ENCODE measurements at regions not wholly inside any gene's neighbourhood (a gene's known extent, or its start where the extent isn't known, plus 50 kb on each side); places are given as distances from the start of the nearest gene placed in this dataset.

DNA sequence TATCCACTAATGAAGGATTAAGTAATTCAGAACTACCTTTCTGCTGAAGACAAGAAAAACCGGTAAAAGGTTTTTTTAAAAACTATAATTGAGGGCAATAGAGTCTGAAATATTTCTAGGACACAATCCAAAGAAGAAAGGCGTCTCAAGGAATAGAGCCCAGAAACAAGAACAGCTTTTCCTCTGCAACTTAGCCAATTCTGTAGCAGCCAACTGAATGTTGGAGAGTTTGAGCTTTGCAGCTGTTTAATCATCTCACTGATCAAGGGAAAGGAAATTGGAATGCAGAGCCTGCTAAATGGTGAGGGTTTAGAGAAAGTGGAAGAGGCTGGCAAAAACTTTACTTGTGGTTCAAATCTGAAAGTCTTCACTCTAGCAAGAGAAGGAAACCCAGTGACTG lies 818.9 kb downstream of the KCNT2 start:
- Histone ChIP-seq H3K27me3 (ENCODE audit: control insufficient read depth, insufficient read depth, low read length) (no peaks in the 10 kb centered on the region), H3K9ac (ENCODE audit: low read length) (no peak overlapping the region), H3K27ac (ENCODE audit: low read depth, low read length) (no peak overlapping the region), H3K4me1 (ENCODE audit: control insufficient read depth, insufficient read depth, low read length) (no peaks in the 10 kb centered on the region), H3K4me3 (ENCODE audit: low read length) (no peak overlapping the region), H3K36me3 (ENCODE audit: control insufficient read depth, insufficient read depth, low read length) (no peaks in the 10 kb centered on the region)

DNA sequence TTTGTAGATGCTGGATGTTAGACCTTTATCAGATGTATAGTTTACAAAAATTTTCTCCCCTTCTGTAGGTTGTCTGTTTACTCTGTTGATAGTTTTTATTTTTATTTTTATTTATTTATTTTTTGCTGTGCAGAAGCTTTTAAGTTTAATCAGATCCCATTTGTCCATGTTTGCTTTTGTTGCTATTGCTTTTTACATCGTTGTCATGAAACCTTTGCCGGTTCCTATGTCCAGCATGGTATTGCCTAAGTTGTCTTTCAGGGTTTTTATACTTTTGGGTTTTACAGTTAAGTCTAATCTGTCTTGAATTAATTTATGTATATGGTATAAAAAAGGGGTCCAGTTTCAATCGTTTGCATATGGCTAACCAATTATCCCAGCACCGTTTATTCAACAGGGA lies 819.5 kb downstream of the KCNT2 start:
- H3K4me1 ChIP-seq (ENCODE audit: control insufficient read depth, insufficient read depth, low read length), result no peaks in the 10 kb centered on the region
- no peaks in the 10 kb centered on the region for H3K27me3 ChIP-seq (ENCODE audit: control insufficient read depth, insufficient read depth, low read length)
- H3K4me3 ChIP-seq (ENCODE audit: low read length), result no peak overlapping the region
- no peaks in the 10 kb centered on the region for H3K36me3 ChIP-seq (ENCODE audit: control insufficient read depth, insufficient read depth, low read length)
- no peak overlapping the region for H3K9ac ChIP-seq (ENCODE audit: low read length)
- H3K27ac ChIP-seq (ENCODE audit: low read depth, low read length), result no peak overlapping the region

DNA sequence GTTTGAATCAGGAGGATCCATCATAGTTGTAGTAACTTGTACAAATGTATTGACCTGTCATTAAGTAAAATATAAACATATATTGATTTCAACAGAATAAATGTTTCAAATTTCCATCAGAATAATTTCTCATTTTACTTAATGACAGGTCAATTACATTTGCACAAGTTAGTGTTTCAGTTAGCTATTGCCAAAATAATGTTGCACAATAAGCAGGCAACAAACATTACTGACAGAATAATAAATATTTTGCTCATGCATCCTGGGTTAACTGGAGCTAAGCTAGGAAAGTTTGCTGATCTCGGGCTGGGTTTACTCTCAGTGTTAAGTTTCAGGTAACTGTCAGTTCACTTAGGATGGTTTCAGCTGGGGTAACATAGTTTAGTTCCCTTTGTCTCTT lies 822.4 kb downstream of the KCNT2 start:
- no peak overlapping the region for H3K4me3 ChIP-seq (ENCODE audit: low read length)

DNA sequence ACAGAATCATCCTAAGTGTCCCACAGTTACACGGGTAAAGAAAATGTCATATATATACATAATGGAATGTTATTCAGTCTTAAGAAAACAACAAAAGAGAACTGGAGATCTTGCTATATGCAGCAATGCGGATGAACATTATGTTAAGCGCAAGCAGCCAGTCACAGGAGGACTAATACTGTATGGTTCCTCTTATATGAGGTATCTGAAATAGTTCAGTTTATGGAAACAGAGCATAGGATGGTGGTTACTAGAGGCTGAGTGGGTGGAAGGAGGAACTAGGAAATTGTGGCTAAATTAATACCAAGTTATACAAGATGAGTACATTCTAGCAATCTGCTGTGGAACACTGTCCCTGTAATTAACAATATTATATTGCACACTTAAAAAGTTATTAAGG lies 834.3 kb downstream of the KCNT2 start:
- H3K4me3 ChIP-seq (ENCODE audit: low read length), result no peak overlapping the region
- no peak overlapping the region for H3K9ac ChIP-seq (ENCODE audit: low read length)
- no peak overlapping the region for H3K27ac ChIP-seq (ENCODE audit: low read depth, low read length)
- no peaks in the 10 kb centered on the region for H3K27me3 ChIP-seq (ENCODE audit: control insufficient read depth, insufficient read depth, low read length)
- no peaks in the 10 kb centered on the region for H3K36me3 ChIP-seq (ENCODE audit: control insufficient read depth, insufficient read depth, low read length)
- H3K4me1 ChIP-seq (ENCODE audit: control insufficient read depth, insufficient read depth, low read length), result no peaks in the 10 kb centered on the region

More for the DNA sequence above, 822.4 kb downstream of the KCNT2 start:
- no peak overlapping the region for H3K9ac ChIP-seq (ENCODE audit: low read length)
- no peaks in the 10 kb centered on the region for H3K27me3 ChIP-seq (ENCODE audit: control insufficient read depth, insufficient read depth, low read length)
- no peak overlapping the region for H3K27ac ChIP-seq (ENCODE audit: low read depth, low read length)
- no peaks in the 10 kb centered on the region for H3K4me1 ChIP-seq (ENCODE audit: control insufficient read depth, insufficient read depth, low read length)
- no peaks in the 10 kb centered on the region for H3K36me3 ChIP-seq (ENCODE audit: control insufficient read depth, insufficient read depth, low read length)

DNA sequence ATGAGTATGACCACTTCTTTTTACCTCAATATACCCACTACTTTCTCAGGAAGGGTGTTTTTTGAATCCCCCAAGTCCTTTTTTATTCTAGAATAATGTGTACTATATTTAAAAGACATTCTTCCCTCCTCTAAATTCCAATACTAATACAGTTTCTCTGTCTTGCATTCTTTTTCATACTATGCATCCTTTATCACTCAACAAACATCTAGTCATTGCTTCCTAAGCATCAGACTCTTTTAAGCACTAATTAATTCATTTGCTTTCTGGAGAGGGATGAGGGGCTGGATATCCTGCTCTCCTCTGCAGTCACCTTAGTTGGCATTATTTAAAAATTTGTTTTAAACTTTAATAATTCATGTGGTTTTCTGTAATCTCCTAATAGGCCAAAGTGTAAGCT lies 838.8 kb downstream of the KCNT2 start:
- H3K4me3 ChIP-seq (ENCODE audit: low read length), result no peak overlapping the region
- H3K4me1 ChIP-seq (ENCODE audit: control insufficient read depth, insufficient read depth, low read length), result no peaks in the 10 kb centered on the region
- H3K27ac ChIP-seq (ENCODE audit: low read depth, low read length), result no peak overlapping the region
- no peaks in the 10 kb centered on the region for H3K36me3 ChIP-seq (ENCODE audit: control insufficient read depth, insufficient read depth, low read length)
- H3K27me3 ChIP-seq (ENCODE audit: control insufficient read depth, insufficient read depth, low read length), result no peaks in the 10 kb centered on the region
- H3K9ac ChIP-seq (ENCODE audit: low read length), result no peak overlapping the region

DNA sequence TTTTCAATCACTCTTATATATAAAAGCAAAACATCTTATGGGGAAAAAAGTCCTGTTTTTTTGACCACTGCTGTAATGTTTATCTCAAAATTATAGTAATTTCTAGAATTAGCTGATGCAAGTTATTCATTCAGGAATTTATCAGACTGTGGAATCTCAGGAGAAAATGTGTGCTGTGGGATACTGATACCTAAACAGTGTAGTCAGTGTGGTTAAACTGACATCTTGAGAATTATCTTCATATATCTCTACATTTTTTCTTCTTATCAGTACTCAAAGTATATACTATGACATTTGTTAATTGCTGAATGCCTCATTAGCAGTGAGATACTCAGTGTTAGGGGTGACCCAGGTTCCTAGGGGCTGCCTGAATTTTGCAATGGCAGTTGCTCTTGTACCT lies 839.3 kb downstream of the KCNT2 start:
- Histone ChIP-seq H3K36me3 (ENCODE audit: control insufficient read depth, insufficient read depth, low read length) (no peaks in the 10 kb centered on the region), H3K4me3 (ENCODE audit: low read length) (no peak overlapping the region), H3K27me3 (ENCODE audit: control insufficient read depth, insufficient read depth, low read length) (no peaks in the 10 kb centered on the region), H3K4me1 (ENCODE audit: control insufficient read depth, insufficient read depth, low read length) (no peaks in the 10 kb centered on the region), H3K9ac (ENCODE audit: low read length) (no peak overlapping the region), H3K27ac (ENCODE audit: low read depth, low read length) (no peak overlapping the region)

DNA sequence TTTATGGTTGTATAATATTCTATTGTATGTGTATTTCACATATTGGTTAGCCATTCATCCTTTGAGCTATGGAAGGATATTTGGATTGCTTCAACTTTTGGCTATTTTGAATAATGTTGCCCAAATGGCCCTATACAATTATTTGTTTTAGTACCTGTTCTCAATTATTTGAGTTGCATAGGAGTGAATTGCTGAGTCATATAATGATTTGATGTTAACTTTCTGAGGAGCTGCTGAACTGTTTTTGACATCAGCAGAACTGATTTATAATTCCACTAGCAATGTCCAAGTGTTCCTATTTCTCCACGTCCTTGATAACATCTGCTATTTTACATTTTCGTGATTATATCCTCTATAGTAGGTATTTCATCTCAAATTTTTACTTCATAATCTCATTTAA lies 839.9 kb downstream of the KCNT2 start:
- no peaks in the 10 kb centered on the region for H3K27me3 ChIP-seq (ENCODE audit: control insufficient read depth, insufficient read depth, low read length)
- no peak overlapping the region for H3K27ac ChIP-seq (ENCODE audit: low read depth, low read length)
- no peak overlapping the region for H3K4me3 ChIP-seq (ENCODE audit: low read length)
- H3K36me3 ChIP-seq (ENCODE audit: control insufficient read depth, insufficient read depth, low read length), result no peaks in the 10 kb centered on the region
- H3K9ac ChIP-seq (ENCODE audit: low read length), result no peak overlapping the region
- no peaks in the 10 kb centered on the region for H3K4me1 ChIP-seq (ENCODE audit: control insufficient read depth, insufficient read depth, low read length)

DNA sequence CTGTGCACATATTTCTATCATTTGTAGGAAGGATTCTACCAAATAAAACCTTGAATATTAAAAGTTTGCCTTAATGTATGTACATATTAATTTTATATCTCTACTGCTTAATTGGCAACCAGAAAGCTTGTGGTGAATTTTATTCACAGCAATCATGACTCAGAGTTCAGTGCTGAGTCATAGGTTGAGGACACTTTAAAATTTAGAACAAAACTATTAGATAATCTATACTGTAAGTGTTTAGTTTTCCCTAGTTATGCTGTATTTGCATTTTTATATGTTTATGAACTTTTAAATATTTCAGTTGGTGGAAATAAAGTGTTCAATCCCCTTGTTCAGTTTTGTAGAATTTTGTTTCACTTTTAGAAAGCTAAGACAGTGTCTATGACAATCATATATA lies 841.5 kb downstream of the KCNT2 start:
- Histone ChIP-seq H3K36me3 (ENCODE audit: control insufficient read depth, insufficient read depth, low read length) (no peaks in the 10 kb centered on the region), H3K27ac (ENCODE audit: low read depth, low read length) (no peak overlapping the region), H3K9ac (ENCODE audit: low read length) (no peak overlapping the region), H3K4me3 (ENCODE audit: low read length) (no peak overlapping the region), H3K4me1 (ENCODE audit: control insufficient read depth, insufficient read depth, low read length) (no peaks in the 10 kb centered on the region), H3K27me3 (ENCODE audit: control insufficient read depth, insufficient read depth, low read length) (no peaks in the 10 kb centered on the region)

DNA sequence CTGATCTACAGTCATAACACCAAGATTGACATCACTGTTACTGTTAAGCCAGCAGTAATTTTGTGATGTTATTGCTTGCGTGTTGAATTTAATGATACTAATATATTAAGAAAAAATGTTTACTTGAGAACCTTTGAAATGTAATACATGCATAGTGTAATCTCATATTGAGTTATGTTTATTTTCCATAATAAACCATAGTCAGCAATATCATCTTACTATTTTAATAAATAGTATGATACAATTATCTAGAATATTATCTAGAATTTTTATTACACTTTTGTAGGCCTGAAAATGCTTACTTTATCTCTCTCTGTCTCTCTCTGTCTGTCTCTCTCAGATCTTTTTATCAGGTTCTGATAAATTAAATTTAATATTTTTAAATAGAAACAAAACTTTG lies 843.1 kb downstream of the KCNT2 start:
- Histone ChIP-seq H3K36me3 (ENCODE audit: control insufficient read depth, insufficient read depth, low read length) (no peaks in the 10 kb centered on the region), H3K9ac (ENCODE audit: low read length) (no peak overlapping the region), H3K27me3 (ENCODE audit: control insufficient read depth, insufficient read depth, low read length) (no peaks in the 10 kb centered on the region), H3K27ac (ENCODE audit: low read depth, low read length) (no peak overlapping the region), H3K4me3 (ENCODE audit: low read length) (no peak overlapping the region), H3K4me1 (ENCODE audit: control insufficient read depth, insufficient read depth, low read length) (no peaks in the 10 kb centered on the region)

DNA sequence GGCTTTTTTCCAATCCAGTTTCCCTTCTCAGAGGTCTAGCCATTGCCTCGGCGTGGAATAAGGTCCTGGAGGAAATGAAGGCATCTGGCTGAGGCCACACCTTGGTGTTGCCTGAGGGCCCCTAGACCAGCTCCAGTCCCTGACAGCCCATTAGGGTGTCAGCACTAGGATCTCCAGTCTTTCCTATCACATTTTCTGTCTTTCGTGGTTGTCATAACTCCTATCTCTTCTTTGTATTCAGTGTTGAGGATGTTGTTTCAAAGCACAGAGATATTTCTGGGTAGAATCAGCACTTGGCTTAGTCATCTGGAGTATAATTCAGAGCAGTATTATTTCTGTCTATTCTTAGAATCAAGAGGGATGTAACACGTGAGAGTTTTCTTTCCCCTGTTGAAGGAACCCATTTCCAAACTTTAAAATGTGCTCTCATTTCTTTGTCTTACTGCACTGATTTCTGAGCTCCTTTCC lies 844.3 kb downstream of the KCNT2 start:
- Histone ChIP-seq H3K36me3 (ENCODE audit: control insufficient read depth, insufficient read depth, low read length) (no peaks in the 10 kb centered on the region), H3K27ac (ENCODE audit: low read depth, low read length) (no peak overlapping the region), H3K9ac (ENCODE audit: low read length) (no peak overlapping the region), H3K4me3 (ENCODE audit: low read length) (no peak overlapping the region), H3K4me1 (ENCODE audit: control insufficient read depth, insufficient read depth, low read length) (no peaks in the 10 kb centered on the region), H3K27me3 (ENCODE audit: control insufficient read depth, insufficient read depth, low read length) (no peaks in the 10 kb centered on the region)

DNA sequence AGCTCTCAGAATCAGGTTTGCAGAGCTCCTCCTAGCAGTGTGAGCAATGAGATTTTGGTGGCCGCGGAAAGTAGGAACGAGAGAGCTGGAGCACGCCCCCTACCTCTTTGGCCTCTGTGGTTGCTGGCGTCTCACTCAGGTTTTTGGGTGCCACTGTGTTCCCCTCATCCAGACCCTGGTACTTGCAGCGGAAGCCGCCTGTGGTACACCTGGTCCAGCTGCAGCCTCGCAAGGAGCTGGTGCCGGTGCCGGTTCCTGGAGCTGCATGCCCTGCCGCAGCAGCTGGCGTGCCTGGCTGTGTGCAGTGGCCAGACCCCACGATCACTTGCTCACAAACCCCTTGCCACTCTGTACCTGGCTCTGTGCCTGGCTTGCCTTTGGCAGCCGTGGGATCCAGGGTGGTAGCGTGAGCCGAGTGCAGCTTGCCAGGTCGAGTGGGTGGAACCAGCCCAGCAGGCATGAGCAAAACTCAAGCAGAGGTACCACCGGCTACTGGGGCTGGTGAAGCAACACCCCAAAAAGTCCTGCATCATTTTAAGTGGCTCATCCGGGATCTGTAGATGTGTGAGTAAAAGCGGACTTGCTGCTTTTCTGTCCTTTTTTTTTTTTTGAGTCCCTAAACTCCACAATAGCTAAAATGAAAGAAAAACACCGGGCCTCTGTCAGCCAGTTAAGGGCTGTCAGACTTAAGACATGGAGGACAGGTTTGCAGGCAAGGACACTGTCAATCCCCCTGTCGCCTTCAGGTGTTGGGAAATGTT lies 844.9 kb downstream of the KCNT2 start:
- H3K27ac ChIP-seq (ENCODE audit: low read depth, low read length), result no peak overlapping the region
- no peak overlapping the region for H3K4me3 ChIP-seq (ENCODE audit: low read length)
- no peaks in the 10 kb centered on the region for H3K4me1 ChIP-seq (ENCODE audit: control insufficient read depth, insufficient read depth, low read length)
- H3K9ac ChIP-seq (ENCODE audit: low read length), result no peak overlapping the region
- H3K27me3 ChIP-seq (ENCODE audit: control insufficient read depth, insufficient read depth, low read length), result no peaks in the 10 kb centered on the region
- no peaks in the 10 kb centered on the region for H3K36me3 ChIP-seq (ENCODE audit: control insufficient read depth, insufficient read depth, low read length)

DNA sequence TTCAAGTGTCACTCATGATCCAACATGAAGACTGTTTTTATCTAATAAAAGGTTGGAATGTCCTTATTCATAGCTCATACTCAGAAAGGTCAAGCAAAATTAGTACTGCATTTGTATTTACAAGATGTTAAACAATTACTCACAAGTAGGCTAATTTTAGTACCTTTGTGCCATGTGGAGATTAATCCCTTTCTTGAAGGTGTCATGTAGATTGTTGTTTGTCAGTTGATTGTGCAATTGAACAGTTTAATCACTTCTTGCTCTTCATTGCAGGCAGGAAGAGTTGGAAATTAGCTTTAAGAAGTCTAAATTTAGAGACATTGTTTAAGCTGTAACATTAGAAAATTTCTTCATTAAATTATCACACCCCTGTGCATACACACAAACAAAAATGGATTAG lies 847.1 kb downstream of the KCNT2 start:
- no peaks in the 10 kb centered on the region for H3K4me1 ChIP-seq (ENCODE audit: control insufficient read depth, insufficient read depth, low read length)
- no peak overlapping the region for H3K9ac ChIP-seq (ENCODE audit: low read length)
- no peaks in the 10 kb centered on the region for H3K36me3 ChIP-seq (ENCODE audit: control insufficient read depth, insufficient read depth, low read length)
- H3K27ac ChIP-seq (ENCODE audit: low read depth, low read length), result no peak overlapping the region
- H3K27me3 ChIP-seq (ENCODE audit: control insufficient read depth, insufficient read depth, low read length), result no peaks in the 10 kb centered on the region
- no peak overlapping the region for H3K4me3 ChIP-seq (ENCODE audit: low read length)

DNA sequence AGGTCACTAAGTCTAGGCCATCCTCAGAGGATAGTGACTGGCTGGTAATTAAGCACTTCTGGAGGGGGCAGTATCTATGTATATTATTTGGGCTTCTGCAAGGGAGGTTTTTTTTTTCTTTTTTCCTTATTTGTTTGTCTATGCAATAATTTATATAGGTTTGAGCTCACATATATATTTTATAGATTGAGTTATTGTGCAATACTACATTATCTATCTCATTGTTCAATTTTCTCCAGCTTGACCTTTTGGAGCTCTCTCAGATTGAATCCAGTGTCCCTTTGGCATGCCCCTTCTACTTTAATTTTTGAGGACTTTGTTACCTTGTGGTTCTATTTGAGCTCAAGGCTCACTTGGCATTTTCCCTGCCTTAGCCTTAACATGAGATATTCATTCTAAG lies 852.1 kb downstream of the KCNT2 start:
- Histone ChIP-seq H3K36me3 (ENCODE audit: control insufficient read depth, insufficient read depth, low read length) (no peaks in the 10 kb centered on the region), H3K4me3 (ENCODE audit: low read length) (no peak overlapping the region), H3K27me3 (ENCODE audit: control insufficient read depth, insufficient read depth, low read length) (no peaks in the 10 kb centered on the region), H3K27ac (ENCODE audit: low read depth, low read length) (no peak overlapping the region), H3K4me1 (ENCODE audit: control insufficient read depth, insufficient read depth, low read length) (no peaks in the 10 kb centered on the region), H3K9ac (ENCODE audit: low read length) (no peak overlapping the region)
